ENCODE measurements at regions not wholly inside any gene's neighbourhood (a gene's known extent, or its start where the extent isn't known, plus 50 kb on each side); places are given as distances from the start of the nearest gene placed in this dataset.

- TF ChIP-seq CTCF (IDR thresholded peaks at IDR 0.05; ENCODE audit: insufficient read depth, low read length, poor library complexity, severe bottlenecking) (no peak), EZH2phosphoT487 (conservative IDR thresholded peaks at IDR 0.05; ENCODE audit: low read length) (no peak)
Observed at GRCh38 chr1:218553197-218553596, 208.1 kb downstream of the TGFB2 start.
